Activated effector memory CD4-positive, alpha-beta T cell treated with anti-CD3 and anti-CD28 coated beads, Interleukin-2, amount 50 U/mL, for 16 hours (primary cell): ENCODE measurements at regions not wholly inside any gene's neighbourhood (a gene's known extent, or its start where the extent isn't known, plus 50 kb on each side); places are given as distances from the start of the nearest gene placed in this dataset.

Experiments
- DNase-seq: peaks from one replicate; pipeline ENCODE4 v3.0.0-alpha.2; 2020

DNA sequence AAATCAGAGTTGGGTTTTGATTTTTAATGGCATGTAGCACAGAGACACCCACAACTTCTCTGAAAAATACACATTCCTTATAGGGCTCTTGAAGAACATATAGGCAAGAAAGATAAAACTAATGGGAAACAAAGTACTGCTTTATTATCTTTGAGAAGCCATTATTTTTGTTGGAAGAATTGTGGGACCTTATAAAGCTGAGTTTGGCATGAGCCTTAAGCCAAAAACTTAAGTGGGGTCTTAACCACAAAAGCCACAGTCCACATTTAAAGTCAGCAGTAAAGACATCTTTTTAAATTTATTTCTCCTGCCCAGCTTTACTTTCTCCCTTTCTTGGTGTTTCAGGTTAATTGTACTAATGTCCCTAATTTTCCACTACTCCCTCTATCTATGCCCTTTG is 1297.3 kb downstream of the C4orf33 start:
- no peak for DNase-seq

DNA sequence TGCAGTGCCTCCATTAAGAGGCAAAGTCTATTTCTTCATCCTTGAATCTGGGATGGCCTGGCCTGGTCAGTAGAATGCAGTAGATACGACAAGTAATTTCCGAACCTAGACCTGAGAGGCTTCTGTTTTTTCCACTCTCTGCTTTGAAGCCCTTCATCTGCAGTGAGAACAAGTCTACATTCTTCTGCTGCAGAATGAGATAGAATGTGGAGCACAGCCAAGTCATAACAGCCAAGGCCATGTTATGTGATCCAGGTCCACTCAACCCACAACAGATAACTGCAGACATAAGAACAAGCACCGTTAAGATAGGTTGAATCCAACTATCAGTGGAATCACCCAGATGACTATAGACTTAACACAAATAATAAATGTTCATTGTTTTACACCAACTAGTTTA is 1297.7 kb downstream of the C4orf33 start:
- no peak for DNase-seq

DNA sequence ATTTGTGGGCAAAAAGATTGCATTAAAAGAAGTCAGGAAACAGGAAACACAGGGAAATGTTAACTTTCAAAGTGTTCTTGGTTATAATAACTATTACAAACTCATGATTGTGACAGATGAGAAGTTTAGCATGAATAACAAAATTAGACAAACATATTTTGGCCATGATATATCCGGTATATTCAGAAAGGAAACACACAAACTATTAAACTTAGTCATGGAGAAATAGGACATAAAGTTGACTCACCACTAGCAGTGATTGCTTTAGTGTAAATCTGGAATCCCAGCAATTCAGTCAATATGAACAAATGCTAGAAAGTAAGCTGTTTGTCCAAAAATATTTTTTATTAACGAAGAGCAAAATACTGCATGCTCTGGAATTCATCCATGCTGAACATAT is 1299.9 kb downstream of the C4orf33 start:
- no peak for DNase-seq

DNA sequence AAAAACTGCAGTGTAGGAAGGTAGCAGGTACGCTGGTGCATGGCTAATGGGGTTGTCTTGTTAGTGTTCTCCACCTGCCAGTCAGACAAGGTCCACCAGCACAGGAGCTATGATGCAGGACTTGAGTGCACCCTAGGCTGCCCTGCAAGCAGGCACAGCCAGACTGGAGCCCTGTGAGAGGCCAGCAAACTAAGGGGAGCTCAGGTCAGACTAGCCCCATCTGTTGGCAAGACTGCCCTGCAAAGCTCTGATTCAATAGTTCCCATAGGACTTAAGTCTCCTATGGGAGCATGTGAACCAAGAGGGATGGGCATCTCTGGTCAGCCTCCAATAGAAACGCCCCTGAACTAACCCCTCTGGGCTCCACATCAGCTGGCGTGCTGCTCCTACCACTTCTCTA is 1307.3 kb downstream of the C4orf33 start:
- DNase-seq = peak; percentile 39

DNA sequence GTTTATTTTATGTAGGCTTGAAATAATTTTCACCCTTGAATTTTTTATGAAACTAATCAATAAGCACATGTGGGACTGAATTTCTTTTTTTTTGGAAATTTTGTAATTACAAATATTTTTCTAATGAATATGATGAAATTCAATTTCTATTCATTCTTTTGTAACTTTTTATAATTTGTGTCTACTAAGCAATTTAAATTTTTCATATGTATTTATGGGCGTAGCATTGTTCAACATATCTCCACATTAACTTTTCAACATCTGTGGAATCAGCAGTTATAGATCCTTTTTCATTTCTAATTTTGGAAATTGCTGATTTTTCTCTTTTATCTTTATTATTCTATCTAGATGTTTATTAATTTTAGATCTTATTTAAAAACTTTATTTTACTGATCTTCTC is 1320.3 kb downstream of the C4orf33 start:
- DNase-seq = no peak

DNA sequence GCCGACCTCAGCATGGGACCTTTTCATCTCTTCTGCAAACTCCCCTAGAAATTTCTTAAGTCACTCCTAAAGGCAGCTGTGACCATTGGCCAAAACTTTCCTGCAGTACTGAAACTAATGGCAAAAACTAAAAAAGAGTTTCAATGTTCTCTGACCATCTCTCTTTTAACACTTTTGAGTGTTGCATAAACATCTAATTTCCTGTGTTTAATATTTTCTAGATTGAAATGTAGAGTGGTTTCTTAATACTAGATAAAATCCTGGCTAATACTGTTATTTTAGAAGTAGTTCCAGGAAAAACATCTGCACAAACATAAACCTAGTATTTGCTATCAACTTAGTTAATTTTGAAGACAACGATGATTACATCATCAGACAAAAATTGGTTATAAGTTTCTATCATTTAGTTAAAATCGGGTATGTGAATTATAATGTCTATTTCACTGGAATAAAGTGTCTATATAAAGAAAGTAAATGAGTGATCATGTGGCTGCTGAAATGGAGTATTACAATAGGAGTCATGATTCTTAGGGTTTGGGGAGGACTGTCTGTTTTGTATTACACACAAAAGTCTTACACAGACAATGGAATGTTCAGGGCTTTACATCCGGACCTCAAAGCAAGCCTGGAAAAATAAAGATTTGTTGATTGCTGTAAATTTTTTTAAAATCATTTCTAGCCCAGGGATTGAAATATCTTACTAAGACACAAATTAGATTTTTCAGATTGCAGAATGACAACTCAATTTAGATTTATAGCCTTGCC is 1323.4 kb downstream of the C4orf33 start:
- DNase-seq = no peak

DNA sequence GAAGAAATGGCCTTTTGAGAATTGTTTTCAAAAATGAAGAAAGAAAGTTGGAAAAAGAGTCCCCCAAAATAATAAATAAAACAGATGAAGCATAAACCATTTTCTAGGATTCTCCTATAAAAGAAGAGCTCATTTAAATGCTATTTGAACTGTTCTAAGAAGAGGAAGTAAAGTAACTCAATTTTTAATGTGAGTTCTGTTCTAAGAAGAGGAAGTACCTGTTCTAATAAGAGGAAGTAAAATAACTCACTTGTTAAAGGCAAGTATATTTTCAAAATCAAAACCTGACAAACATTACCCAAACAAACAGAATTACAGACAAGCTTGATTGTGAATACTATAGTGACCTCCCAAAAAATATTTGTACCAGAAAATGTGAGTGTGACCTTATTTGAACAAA is 1326.3 kb downstream of the C4orf33 start:
- DNase-seq = no peak

DNA sequence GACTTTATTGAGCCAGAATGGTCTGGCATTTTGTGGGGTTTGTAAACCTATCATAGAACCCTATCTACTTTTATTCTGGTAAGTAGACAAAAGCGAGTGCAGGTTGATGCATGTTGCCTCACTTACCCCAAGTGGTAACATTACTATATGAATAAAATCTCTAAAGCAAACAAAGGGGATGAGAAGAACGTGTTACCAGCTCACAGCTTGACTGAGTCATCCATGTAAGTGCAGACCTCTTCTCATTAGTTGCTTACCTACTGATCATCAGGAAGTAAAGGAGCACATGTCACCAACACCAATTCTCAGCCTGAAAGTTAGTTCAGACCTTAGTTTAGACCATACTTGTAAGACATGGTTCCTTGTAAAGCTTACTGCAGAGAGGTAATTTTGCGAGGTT is 1328.3 kb downstream of the C4orf33 start:
- DNase-seq = no peak

DNA sequence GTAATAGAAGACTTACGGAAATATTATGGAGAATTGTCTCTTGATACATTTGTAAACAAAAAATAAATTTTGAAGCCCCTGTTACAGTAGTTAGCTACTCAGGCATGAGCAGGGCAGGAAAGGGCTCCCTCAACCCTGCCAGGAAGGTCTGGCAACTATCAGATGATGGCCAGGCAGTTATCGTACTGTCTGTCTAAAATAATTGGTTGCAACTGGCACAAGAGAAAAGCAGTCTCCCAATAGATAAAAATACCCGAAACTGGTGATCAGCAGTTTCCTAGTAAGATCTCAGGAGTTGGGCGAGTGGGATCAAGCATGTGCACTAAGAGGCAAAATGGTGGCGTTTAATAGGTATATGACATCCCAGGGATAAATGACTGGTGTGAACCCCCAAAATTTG is 1336.3 kb downstream of the C4orf33 start:
- no peak for DNase-seq

DNA sequence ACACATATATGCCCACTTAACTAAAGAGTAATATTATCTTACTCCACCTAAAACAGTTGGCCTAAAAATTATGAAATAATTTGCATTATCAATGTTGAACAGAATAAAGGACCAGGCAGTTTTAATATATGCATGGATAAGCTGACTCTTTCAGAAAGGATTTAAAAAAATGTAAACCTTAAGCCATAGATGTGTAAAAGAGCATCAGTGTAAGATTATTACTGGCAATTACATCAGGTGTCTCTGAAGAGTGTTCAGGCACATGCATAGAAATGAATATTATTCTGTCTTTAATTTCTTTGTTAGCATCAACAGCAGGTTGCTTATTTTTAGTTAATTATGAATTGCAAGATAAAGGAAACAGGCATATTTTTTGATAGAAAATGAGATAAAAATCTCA is 1353.8 kb downstream of the C4orf33 start:
- DNase-seq = no peak

DNA sequence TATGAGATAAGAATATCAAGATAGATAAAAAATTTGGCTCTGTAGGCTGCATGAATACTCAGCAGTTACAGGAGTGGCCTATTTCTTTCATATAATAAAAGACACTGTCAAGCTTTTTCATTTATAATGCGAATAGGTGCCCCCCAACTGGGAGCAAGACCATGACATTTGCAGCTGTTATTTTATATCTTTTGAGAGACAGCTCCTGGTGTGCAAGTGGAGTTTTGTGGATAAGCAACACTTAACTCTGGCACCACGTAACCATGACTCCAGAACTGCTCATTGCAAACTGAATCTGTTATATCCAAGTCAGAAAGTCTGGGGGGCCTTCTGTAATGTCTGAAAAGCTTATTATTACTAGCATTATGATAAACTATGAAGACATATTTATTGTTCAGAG is 1372.4 kb downstream of the C4orf33 start:
- DNase-seq = no peak

DNA sequence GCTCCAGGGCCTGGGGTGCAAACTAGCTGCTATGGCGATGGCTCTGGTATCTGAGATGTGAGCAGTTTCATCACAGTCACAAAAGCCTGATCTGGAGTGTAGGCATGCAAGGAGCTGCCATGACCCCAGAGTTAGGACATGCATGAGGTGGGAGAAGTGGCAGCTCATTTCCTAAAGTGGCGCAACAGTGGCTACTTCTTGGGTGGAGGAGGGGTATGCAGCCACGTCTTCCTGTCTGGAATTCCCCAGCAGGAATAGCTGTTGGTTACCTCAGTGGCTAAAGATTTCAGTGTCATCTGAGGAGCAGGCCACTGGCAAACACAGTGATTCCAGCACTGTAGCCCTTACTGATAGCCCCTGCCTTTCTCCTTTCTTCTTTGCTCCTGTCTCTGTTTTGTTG is 1382.5 kb downstream of the C4orf33 start:
- DNase-seq = no peak

DNA sequence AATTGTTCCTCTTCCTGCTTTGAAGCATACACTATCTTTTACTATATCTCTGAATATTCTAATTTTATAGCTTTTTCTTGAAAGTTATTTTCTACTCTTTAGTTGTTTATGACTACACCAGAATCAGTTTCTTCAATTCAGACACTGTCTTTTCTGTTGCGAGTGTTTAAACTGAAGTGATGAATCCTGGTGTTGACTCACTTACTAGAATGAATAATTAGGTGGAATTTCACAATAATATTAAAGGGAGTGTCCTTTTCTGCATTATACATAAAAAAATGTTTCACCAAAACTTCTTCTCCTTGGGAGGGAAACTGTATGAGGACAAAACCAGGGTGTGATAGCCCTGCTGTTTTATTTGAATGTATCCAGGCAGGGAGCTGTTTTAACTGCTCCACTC is 1383.1 kb downstream of the C4orf33 start:
- no peak for DNase-seq

DNA sequence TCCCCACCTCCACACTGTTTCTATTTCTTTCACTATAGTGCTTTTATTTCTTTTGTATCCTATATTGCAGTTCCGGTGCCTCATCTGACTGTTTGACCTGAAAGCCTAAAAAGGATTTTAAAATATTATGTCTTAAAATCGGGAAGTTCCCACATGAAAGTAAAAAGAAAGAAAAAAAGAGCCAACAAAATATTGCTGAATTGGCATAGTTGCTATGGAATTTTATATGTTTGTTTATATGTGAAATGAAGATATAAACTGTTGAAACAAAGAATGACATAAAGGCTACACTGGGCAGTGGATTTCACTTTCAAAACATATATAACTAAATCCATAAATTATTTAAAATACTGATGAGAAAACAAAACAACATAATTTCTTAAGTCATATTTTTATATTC is 1383.7 kb downstream of the C4orf33 start:
- no peak for DNase-seq

DNA sequence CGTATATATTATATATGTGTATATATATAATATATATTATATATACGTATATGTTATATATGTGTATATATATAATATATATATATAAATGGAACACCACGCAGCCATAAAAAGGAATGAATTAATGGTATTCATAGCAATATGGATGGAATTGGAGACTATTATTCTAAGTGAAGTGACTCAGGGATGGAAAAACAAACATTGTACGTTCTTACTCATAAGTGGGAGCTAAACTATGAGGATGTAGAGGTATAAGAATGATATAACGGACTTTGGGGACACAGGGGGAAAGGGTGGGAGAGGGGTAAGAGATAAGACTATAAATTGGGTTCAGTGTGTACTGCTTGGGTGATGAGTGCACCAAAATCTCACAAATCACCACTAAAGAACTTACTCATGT is 1388.9 kb downstream of the C4orf33 start:
- no peak for DNase-seq

DNA sequence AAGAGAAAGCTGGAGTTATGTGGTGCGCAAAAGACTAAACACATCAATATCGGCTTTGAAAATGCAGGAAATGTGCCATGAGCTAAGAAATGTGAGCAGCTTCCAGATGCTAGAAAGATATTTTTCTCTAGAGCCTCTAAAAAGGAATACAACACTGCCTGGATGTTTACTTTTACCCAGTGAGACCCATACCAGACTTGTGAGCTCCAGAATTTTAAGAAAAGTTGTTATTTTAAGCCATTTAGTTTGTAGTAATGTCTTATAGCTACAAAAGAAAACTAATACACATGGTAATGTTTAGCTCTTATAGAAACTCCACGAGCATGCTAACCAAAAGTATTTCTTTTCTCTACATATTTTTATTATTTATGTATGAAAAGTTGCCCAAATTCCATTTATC is 1389.4 kb downstream of the C4orf33 start:
- DNase-seq = no peak

DNA sequence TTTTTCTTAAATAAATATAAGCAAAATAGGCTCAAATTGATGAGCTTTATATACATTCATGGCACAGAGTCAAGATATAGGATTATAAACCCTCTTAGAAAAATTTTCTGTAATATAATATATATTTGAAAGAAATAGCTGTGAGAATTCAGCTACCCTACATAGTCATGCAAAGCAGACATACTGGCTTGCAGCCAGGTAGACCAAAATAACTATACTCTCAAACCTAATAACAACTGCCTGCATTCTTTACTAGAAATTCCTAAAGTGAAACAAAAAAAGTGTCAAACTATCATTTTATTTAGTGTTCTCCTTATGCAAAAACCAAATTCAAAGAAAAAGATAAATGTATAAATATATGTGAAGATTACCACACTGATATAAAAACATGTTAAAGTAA is 1390.2 kb downstream of the C4orf33 start:
- no peak for DNase-seq

DNA sequence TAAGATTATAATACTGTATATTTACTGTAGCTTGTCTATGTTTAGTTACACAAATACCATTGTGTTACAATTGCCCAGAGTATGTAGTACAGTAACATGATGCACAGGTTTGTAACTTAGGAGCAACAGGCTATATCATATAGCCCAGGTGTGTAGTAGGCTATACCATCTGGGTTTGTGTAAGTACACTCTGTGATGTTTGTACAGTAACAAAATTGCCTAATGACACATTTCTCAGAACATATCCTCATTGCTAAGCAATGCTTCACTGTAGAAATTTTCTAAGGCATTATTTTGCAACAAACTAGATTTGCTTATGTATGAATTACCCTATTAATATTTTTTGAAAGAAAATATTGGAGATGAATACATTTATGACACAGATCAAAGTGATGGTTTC is 1390.9 kb downstream of the C4orf33 start:
- DNase-seq = no peak

DNA sequence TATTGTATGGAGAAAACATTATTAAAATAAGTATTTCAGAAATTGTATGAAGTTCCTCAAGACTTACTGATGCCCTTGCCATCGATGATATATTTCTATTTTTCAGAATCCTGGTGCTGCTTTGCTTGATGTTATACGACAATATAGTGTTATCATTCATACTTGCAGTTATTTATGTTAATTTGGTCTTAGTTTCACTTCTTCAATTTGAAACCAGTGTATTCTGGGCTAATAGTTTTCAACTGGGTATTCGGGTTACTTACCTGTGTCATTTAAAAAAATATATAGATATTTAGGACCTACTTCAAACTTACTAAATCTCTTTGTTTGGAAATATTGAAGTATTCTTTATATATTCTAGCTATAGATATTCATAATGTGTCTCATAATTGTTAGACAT is 1414.7 kb downstream of the C4orf33 start:
- DNase-seq = no peak

DNA sequence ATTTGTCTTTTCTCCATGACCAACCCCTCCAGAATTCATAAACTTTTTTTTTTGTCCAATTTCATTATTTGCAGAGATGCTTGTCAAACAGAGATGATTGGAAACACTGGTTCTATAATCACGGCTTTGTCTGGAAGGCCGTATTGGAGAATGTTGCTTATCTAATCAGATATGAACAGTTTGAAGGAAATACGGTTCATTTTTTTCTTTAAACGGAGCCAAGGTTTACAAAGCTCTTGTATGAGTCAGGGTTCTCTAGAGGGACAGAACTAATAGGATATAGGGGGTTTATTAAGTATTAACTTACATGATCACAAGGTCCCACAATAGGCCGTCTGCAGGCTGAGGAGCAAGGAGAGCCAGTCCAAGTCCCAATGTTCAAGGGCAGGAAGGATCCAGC is 1415.8 kb downstream of the C4orf33 start:
- no peak for DNase-seq

DNA sequence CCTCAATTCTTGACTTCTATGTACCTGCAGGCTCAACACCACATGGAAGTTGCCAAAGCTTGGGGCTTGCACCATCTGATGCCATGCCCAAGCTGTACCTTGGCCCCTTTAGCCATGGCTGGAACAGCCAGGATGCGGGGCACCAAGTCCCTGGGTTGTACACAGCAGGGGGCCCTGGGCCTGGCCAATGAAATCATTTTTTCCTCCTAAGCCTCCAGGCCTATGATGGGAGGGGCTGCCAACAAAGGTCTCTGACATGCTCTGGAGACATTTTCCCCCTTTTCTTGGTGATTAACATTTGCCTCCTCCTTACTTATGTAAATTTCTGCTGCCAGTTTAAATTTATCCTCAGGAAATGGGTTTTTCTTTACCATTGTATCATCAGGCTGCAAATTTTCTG is 1428.1 kb downstream of the C4orf33 start:
- no peak for DNase-seq

DNA sequence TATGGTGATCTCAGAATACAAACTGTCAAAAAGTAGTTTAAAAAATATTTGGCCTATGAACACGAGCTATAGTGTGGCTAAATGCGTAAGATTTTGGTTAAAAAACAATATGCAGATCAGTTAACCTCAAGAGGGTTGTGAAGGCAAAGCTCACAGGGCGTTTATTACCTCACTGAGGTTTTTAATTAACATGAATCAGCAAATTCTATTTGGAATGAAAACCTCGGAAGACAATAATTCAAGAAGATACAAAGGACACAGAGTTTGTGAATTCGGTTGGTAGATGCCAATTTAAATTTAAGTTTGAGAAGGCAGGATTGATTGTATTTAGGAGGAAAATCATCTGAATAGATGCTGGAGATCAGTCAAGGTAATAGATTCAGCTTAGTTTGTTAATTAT is 1434.6 kb downstream of the C4orf33 start:
- DNase-seq = no peak

DNA sequence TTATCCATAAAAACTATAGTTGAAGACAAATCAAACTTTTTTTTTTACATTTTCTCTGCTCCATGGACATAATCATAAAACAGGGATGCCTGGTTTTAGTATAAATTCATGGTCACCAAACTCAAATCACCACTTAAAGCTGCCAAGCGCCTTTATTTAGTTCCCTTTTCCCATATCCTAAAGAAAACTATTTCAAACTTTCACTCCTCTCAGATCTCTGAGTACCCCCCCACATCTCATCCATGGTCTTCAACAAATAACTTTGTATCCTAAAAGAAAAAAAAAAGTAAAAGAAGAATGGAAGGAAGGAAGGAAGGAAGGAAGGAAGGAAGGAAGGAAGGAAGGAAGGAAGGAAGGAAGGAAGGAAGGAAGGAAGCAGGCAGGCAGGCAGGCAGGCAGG is 1438.7 kb downstream of the C4orf33 start:
- DNase-seq = no peak

DNA sequence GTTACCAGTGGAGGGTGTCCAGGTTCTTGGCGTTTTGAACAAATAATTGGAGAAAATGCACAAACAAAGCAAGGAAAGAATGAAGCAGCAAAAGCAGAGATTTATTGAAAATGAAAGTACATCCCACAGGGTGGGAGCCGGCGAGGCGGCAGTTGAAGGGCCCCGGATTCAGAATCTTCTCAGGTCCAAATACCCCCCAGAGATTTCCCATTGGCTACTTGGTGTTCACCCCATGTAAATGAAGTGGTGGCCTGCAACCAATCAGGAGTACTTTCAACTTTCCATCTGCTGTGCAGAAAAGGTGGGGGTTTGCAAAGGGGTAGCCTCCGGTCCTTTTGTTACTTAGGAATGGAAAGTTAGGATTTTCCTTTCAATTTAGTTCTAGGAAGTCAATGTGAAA is 1447.0 kb downstream of the C4orf33 start:
- DNase-seq = no peak

DNA sequence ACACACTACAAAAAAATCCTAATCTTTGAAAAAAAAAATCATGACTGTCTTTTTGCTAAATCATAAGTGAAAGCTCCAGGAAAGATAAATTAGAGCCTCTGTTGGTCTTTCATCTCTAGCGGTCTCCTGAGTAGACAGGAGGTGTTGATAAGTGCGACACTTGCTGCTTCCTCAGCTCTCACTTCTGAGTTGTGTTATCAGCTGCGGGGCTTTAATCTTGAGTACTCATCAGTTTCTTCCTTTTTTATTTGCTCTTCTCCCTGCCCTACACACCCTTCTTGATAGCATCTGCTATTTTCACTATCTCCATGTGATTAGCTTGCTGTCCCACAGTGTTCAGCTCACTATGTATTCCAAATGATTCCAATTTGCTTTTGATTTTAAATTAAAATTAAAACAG is 1449.2 kb downstream of the C4orf33 start:
- no peak for DNase-seq

DNA sequence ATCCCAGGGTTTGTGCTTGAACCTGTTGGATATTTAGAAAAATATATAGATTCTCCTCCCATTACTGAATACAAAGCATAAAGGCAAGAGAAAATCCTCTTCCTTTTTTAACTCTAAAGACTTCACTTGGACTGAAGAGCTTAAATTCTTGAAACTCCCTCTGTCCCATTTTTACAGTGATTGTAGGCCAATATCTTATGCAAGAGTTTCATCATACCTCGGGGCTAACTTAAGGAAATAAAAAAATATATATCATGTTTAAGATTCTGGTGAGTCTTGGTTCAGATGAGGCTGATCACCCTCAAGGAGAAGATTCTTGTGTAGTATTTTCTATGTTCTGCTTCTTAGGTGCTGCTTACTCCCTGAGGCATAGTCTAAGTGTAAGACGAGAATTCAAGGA is 1449.6 kb downstream of the C4orf33 start:
- no peak for DNase-seq
